Left forelimb (tissue), 1 donor: ENCODE measurements at regions not wholly inside any gene's neighbourhood (a gene's known extent, or its start where the extent isn't known, plus 50 kb on each side); places are given as distances from the start of the nearest gene placed in this dataset.
"Not testable (repeated sequence)": the region's sequence is repeated elsewhere in the genome, so short reads cannot be mapped to it uniquely, and the experiment has no call there.

ENCODE experiments used
- DNase-seq: peaks from one replicate; pipeline ENCODE4 v3.0.0-alpha.2; 2018; ENCODE audit warnings: low spot score

- no peak for DNase-seq
Measured at GRCh38 chr4:186981161-186981560, 257.5 kb upstream of the FAT1 start.

GRCh38 chr4:186982160-186982559 lies 258.5 kb upstream of the FAT1 start:
- no peak for DNase-seq

GRCh38 chr4:186984105-186984644 lies 260.5 kb upstream of the FAT1 start:
- no peak for DNase-seq

- DNase-seq = no peak
Measured at GRCh38 chr4:186999686-187000085, 276.0 kb upstream of the FAT1 start.

GRCh38 chr4:187000281-187000680 lies 276.6 kb upstream of the FAT1 start:
- no peak for DNase-seq

GRCh38 chr4:187002133-187002532 lies 278.5 kb upstream of the FAT1 start:
- not testable (repeated sequence) for DNase-seq

- DNase-seq = no peak
Measured at GRCh38 chr4:187004628-187005027, 281.0 kb upstream of the FAT1 start.

- no peak for DNase-seq
Measured at GRCh38 chr4:187006189-187006618, 282.5 kb upstream of the FAT1 start.

GRCh38 chr4:187010052-187010451 lies 286.4 kb upstream of the FAT1 start:
- no peak for DNase-seq

- no peak for DNase-seq
Measured at GRCh38 chr4:187016101-187016500, 292.4 kb upstream of the FAT1 start.

GRCh38 chr4:187017147-187017546 lies 293.5 kb upstream of the FAT1 start:
- DNase-seq = no peak

GRCh38 chr4:187019896-187020295 lies 296.2 kb upstream of the FAT1 start:
- DNase-seq = no peak

- no peak for DNase-seq
Measured at GRCh38 chr4:187020676-187021075, 297.0 kb upstream of the FAT1 start.

GRCh38 chr4:187021436-187022205 lies 298.0 kb upstream of the FAT1 start:
- no peak for DNase-seq

GRCh38 chr4:187027272-187027671 lies 303.6 kb upstream of the FAT1 start:
- no peak for DNase-seq

GRCh38 chr4:187042251-187042650 lies 318.6 kb upstream of the FAT1 start:
- DNase-seq = no peak

GRCh38 chr4:187046471-187046870 lies 322.8 kb upstream of the FAT1 start:
- DNase-seq = no peak

GRCh38 chr4:187059021-187059420 lies 335.4 kb upstream of the FAT1 start:
- DNase-seq = no peak

GRCh38 chr4:187059895-187060294 lies 336.2 kb upstream of the FAT1 start:
- DNase-seq = no peak

GRCh38 chr4:187060551-187060950 lies 336.9 kb upstream of the FAT1 start:
- DNase-seq = no peak

GRCh38 chr4:187063251-187063650 lies 339.6 kb upstream of the FAT1 start:
- DNase-seq = no peak

GRCh38 chr4:187064033-187064432 lies 340.4 kb upstream of the FAT1 start:
- DNase-seq = no peak

- no peak for DNase-seq
Measured at GRCh38 chr4:187065396-187065795, 341.7 kb upstream of the FAT1 start.

GRCh38 chr4:187065806-187066205 lies 342.1 kb upstream of the FAT1 start:
- DNase-seq = no peak
